Common myeloid progenitor, CD34-positive (primary cell): ENCODE measurements at regions not wholly inside any gene's neighbourhood (a gene's known extent, or its start where the extent isn't known, plus 50 kb on each side); places are given as distances from the start of the nearest gene placed in this dataset.
"Not testable (repeated sequence)": the region's sequence is repeated elsewhere in the genome, so short reads cannot be mapped to it uniquely, and the experiment has no call there.

Experiments
- CTCF ChIA-PET: fragments of 350-600 bp; sonication (Branson Sonifier 250); formaldehyde crosslinking; loops from one replicate; lab custom pipeline; 2021; ENCODE audit warnings: antibody characterized with exemption; lab: Charles Lee
- POLR2A ChIA-PET: fragments of 350-600 bp; sonication (Branson Sonifier 250); formaldehyde crosslinking; loops from one replicate; lab custom pipeline; 2021; ENCODE audit warnings: antibody characterized with exemption; lab: Charles Lee
- DNase-seq, 3 donors: peaks; one replicate each; pipeline versions ENCODE4 v3.0.0 to v3.0.0-alpha.2; 2013
- H3K27ac ChIP-seq, 2 experiments: 1 replicate in 1 of 2; 2 replicates in 1 of 2; pipeline ENCODE4 v1.7.0; 2013; ENCODE audit warnings: inconsistent platforms in 2 of 2, low read length in 2 of 2, mild to moderate bottlenecking in 2 of 2, low read depth in 1 of 2, moderate library complexity in 1 of 2; ENCODE audit not compliant: severe bottlenecking in 2 of 2, insufficient read depth in 1 of 2, poor library complexity in 1 of 2
- H3K27me3 ChIP-seq, 5 experiments: replicated peaks in 2 of 5; 1 replicate in 3 of 5; 2 replicates in 2 of 5; pipeline versions ENCODE4 v1.6.1 to v1.7.0; 2013; ENCODE audit warnings: low read length in 4 of 5, mild to moderate bottlenecking in 2 of 5, moderate library complexity in 2 of 5, inconsistent platforms in 1 of 5; ENCODE audit not compliant: insufficient read depth in 5 of 5, control insufficient read depth in 4 of 5
- H3K36me3 ChIP-seq, 4 experiments: 1 replicate in 2 of 4; 2 replicates in 2 of 4; pipeline versions ENCODE4 v1.6.1 to v1.7.0; 2013; ENCODE audit warnings: low read length in 3 of 4, control low read depth in 1 of 4, mild to moderate bottlenecking in 1 of 4; ENCODE audit not compliant: control insufficient read depth in 4 of 4, insufficient read depth in 4 of 4
- H3K4me1 ChIP-seq, 4 experiments: 1 replicate in 3 of 4; 2 replicates in 1 of 4; pipeline versions ENCODE4 v1.6.1 to v1.7.1; 2013; ENCODE audit warnings: low read length in 3 of 4, mild to moderate bottlenecking in 3 of 4, control low read depth in 1 of 4, inconsistent platforms in 1 of 4, moderate library complexity in 1 of 4; ENCODE audit not compliant: control insufficient read depth in 4 of 4, insufficient read depth in 4 of 4; ENCODE audit errors: control extremely low read depth in 1 of 4
- H3K4me3 ChIP-seq, 7 experiments: 1 replicate in 4 of 7; 2 replicates in 3 of 7; pipeline versions ENCODE4 v1.5.1 to v1.7.0; 2013; ENCODE audit warnings: mild to moderate bottlenecking in 7 of 7, low read length in 6 of 7, moderate library complexity in 6 of 7, inconsistent platforms in 2 of 7, low read depth in 2 of 7, control low read depth in 1 of 7; ENCODE audit not compliant: insufficient read depth in 4 of 7, control insufficient read depth in 1 of 7; ENCODE audit errors: extremely low read depth in 1 of 7
- H3K9me3 ChIP-seq, 5 experiments: 1 replicate in 4 of 5; 2 replicates in 1 of 5; pipeline versions ENCODE4 v1.6.1 to v1.7.1; 2013; ENCODE audit warnings: low read length in 4 of 5, mild to moderate bottlenecking in 2 of 5, inconsistent platforms in 1 of 5, low read depth in 1 of 5, moderate library complexity in 1 of 5; ENCODE audit not compliant: control insufficient read depth in 4 of 5, insufficient read depth in 2 of 5; ENCODE audit errors: control extremely low read depth in 1 of 5
- WGBS: methylation state at CpG from one replicate; pipeline ENCODE4 v1.1.5; 2013; ENCODE audit not compliant: insufficient coverage; 5-methylcytosine and 5-hydroxymethylcytosine counted together

DNA sequence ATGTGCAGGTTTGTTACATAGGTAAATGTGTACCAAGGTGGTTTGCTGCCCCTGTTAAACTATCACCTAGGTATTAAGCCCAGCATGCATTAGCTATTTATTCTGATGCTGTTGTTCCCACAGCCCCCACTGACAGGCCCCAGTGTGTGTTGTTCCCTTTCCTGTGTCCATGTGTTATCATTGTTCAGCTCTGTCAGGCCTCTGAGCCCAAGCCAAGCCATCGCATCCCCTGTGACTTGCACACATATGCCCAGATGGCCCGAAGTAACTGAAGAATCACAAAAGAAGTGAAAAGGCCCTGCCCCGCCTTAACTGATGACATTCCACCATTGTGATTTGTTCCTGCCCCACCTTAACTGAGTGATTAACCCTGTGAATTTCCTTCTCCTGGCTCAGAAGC is 757.5 kb downstream of the NR2F1-AS1 start:
- H3K4me3 ChIP-seq, POLR2A ChIA-PET, H3K36me3 ChIP-seq, DNase-seq, H3K9me3 ChIP-seq, H3K27me3 ChIP-seq, H3K4me1 ChIP-seq, H3K27ac ChIP-seq, CTCF ChIA-PET: not testable (repeated sequence)
- no CpG with 5 or more reads among the region's 3 CpGs for WGBS

DNA sequence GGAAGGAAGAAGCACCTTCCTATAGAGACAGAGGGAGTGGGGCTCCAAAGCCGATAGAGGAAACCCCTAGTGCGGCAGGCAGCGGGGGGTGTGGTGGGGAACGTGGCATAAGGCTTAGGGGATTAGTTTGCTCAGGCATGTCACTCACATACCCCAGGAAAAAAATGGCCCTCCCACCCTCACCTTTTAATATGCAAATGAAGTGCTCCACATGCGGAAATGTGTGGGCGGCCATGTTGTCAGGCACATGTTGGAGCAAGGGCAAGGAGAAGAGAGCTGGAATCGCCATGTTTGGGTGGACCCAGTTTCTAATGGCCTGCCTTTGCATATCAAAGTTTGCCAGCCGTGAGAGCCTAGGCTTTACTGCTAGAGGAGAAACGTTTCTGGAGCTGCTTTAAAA is 758.8 kb downstream of the NR2F1-AS1 start:
- 97% methylated on average over 3 of the region's 9 CpGs for WGBS
- ChIA-PET CTCF (no interaction called here), POLR2A (no interaction called here)
- no peaks in the 10 kb centered on the region for H3K27me3 ChIP-seq
- no peaks in the 10 kb centered on the region for H3K36me3 ChIP-seq
- H3K9me3 ChIP-seq, result no peaks in the 10 kb centered on the region
- H3K4me1 ChIP-seq, result no peaks in the 10 kb centered on the region
- no peak for DNase-seq
- no peak overlapping the region for H3K27ac ChIP-seq
- H3K4me3 ChIP-seq, result no peak overlapping the region

DNA sequence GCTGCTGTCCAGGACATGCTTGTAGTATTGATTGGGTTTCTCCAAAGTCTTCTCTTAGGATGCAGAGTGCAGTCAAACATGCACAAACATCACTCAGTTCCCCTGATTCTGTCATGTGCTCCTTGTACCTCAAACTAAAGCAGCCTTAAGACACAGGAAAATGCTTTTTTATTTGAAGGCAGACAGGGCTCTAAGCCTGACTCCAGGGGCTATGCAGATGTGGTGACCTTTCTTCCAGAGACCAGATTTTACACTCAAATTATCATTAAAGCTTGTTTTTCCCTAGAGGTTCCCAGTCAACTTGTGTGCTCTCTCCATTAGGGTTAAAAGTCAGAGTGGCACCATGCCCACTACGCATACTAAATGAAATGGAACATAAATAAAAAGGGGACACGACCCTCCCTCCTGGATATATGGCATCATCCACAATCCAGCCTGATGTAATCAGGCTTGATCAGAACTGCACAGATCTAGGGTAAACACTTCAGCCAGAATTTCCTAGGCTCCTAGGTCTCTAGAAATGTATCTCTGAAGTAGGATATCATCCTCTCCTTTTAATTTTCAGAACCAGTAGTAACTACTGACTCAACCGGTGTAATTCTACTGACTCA is 771.1 kb downstream of the NR2F1-AS1 start:
- no peaks in the 10 kb centered on the region for H3K27me3 ChIP-seq
- ChIA-PET POLR2A (no interaction called here), CTCF (no interaction called here)
- no peaks in the 10 kb centered on the region for H3K36me3 ChIP-seq
- no peaks in the 10 kb centered on the region for H3K4me1 ChIP-seq
- WGBS, result no CpG with 5 or more reads among the region's 3 CpGs
- DNase-seq, result no peak
- peaks cover 0 to 1% (median 0%) of the 10 kb centered on the region in 5 experiments for H3K9me3 ChIP-seq
- H3K27ac ChIP-seq, result no peak overlapping the region
- no peak overlapping the region for H3K4me3 ChIP-seq

DNA sequence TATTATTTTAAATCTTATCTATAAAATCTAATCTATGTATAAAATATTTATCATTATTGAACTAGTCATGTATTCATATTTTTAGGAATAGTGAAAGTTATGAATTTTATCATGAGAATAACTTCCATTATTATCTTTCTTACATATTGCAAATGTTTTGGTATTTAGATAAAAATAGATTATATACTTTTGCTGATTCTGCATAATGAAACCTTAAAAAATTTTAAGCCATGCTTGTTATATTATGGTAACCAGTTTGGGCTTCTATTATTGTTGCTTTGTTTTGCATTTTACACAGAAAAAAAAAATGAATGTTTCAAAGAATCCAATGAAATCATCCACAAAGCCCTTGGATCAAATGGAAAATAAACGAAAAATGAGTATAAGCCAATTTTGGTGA is 772.5 kb downstream of the NR2F1-AS1 start:
- Histone ChIP-seq H3K27ac (no peak overlapping the region), H3K36me3 (no peaks in the 10 kb centered on the region), H3K4me1 (no peaks in the 10 kb centered on the region), H3K27me3 (no peaks in the 10 kb centered on the region), H3K9me3 (no peaks in the 10 kb centered on the region), H3K4me3 (no peak overlapping the region)
- ChIA-PET POLR2A (no interaction called here), CTCF (interaction anchor here (0.6 kb wide), 1 partner anchor 442 kb away, joined by 3 read pairs; no protein-coding TSS in a partner anchor)
- WGBS, result no CpG with 5 or more reads among the region's 1 CpG
- no peak for DNase-seq

DNA sequence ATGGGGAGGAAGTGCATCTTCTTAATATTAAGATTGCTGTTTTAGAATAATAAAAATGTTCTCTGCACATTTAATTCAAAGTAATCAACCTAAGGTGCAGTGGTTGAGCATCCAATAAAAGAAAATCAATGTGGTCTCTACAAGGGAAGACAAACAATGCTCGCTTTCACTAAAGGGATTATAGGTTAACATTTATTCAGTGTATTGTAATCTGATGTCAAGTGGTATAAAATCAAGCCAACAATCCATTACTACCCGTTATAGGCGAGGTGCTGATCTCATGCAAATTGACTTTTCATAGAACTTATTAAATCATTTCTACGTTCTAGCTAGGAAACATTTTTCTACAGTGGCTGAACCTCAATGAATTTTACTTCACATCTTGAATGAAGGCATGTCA is 773.9 kb downstream of the NR2F1-AS1 start:
- Histone ChIP-seq H3K27ac (no peak overlapping the region), H3K36me3 (no peaks in the 10 kb centered on the region), H3K9me3 (no peaks in the 10 kb centered on the region), H3K4me3 (no peak overlapping the region), H3K4me1 (no peaks in the 10 kb centered on the region), H3K27me3 (no peaks in the 10 kb centered on the region)
- DNase-seq, result no peak
- ChIA-PET POLR2A (no interaction called here), CTCF (no interaction called here)
- WGBS, result 92% methylated on average over 2 of the region's 4 CpGs

DNA sequence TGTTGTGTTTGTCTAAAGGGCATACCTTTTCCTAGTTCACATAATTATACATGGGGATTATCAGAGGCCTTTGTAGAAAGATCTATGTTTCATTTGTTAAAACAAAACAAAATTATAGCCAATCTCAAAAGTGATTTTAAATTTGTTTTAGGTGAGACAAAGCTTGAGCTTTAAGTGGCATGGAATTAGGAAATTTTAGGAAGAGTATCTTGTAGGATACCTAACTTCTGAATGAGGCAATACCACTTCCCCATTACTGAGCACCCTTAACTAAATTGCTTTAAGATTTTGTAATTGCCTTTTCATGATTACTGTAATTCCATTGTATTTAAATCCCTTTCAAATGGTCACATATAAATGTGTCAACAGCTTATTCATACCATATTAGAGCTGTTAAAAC is 775.6 kb downstream of the NR2F1-AS1 start:
- H3K4me1 ChIP-seq, result no peaks in the 10 kb centered on the region
- POLR2A ChIA-PET, result no interaction called here

DNA sequence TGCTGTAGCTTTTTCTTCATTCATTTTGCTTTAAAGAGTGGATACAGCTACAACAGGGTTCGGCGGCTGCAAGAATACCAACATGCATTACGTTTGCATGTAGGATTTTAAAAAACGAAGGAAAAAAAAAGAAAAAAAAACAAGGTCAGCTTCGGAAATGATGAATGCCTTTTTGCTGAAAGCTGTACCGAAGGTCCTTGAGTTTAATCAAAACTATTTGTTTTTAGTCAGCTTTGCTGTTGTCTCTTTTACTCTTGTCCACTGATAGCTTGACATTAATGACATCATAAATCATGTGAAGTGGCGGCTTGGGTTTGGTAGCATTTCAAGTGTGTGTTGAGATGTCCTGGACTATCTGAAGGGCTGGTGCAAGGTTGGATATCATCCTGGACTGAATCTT is 779.1 kb downstream of the NR2F1-AS1 start:
- Histone ChIP-seq H3K9me3 (peaks cover 0 to 2% (median 0%) of the 10 kb centered on the region in 5 experiments), H3K4me1 (no peaks in the 10 kb centered on the region), H3K27ac (no peak overlapping the region), H3K27me3 (no peaks in the 10 kb centered on the region), H3K36me3 (no peaks in the 10 kb centered on the region), H3K4me3 (no peak overlapping the region)
- ChIA-PET POLR2A (interaction anchor here (0.7 kb wide), 1 partner anchor 52 kb away, joined by 4 read pairs; no protein-coding TSS in a partner anchor), CTCF (interaction anchor here (0.7 kb wide), 1 partner anchor 11 kb away, joined by 3 read pairs; no protein-coding TSS in a partner anchor)
- DNase-seq, result no peak
- 74% methylated on average over 6 of the region's 7 CpGs for WGBS

More for the DNA sequence above, 775.6 kb downstream of the NR2F1-AS1 start:
- Histone ChIP-seq H3K36me3 (no peaks in the 10 kb centered on the region), H3K4me3 (no peak overlapping the region), H3K9me3 (no peaks in the 10 kb centered on the region), H3K27ac (no peak overlapping the region), H3K27me3 (no peaks in the 10 kb centered on the region)
- CTCF ChIA-PET, result no interaction called here
- no peak for DNase-seq
